DOHH2 (cell line): ENCODE measurements at regions not wholly inside any gene's neighbourhood (a gene's known extent, or its start where the extent isn't known, plus 50 kb on each side); places are given as distances from the start of the nearest gene placed in this dataset.

Experiments
- CTCF ChIP-seq: fragments of 200-600 bp; sonication (generic); IDR thresholded peaks from one replicate; pipeline ENCODE4 v1.5.1; 2014; ENCODE audit warnings: antibody characterized with exemption, mild to moderate bottlenecking, low read depth, low read length; ENCODE audit not compliant: poor library complexity, severe bottlenecking
- EZH2phosphoT487 ChIP-seq: fragments of 200-600 bp; sonication (generic); IDR thresholded peaks from 2 replicates; pipeline ENCODE4 v1.6.1; 2017; ENCODE audit warnings: borderline replicate concordance, mild to moderate bottlenecking, antibody characterized with exemption, low read length, moderate library complexity, mixed read lengths

- TF ChIP-seq CTCF, result no peak
- TF ChIP-seq EZH2phosphoT487, result no peak
These were observed 60.9 kb upstream of the TSC22D2 start for GRCh38 chr3:150346981-150347863.
